ENCODE measurements at regions not wholly inside any gene's neighbourhood (a gene's known extent, or its start where the extent isn't known, plus 50 kb on each side); places are given as distances from the start of the nearest gene placed in this dataset.
A peak's percentile ranks its signal among the peaks of the same experiment; 100 is the strongest.

GRCh38 chr4:15343581-15343980 lies 84.3 kb upstream of the C1QTNF7 start:
- Mint-ChIP-seq H3K4me3 (no peak overlapping the region), H3K4me1 (no peaks in the 10 kb centered on the region), H3K36me3 (no peaks in the 10 kb centered on the region), H3K9me3 (no peaks in the 10 kb centered on the region), H3K27ac (no peak overlapping the region)
- DNase-seq (ENCODE audit: low spot score in 2 of 2) (no peak), ATAC-seq (no peak)

GRCh38 chr4:15344041-15344440 lies 83.8 kb upstream of the C1QTNF7 start:
- H3K4me1 Mint-ChIP-seq, result peaks cover 2% of the 10 kb centered on the region
- no peaks in the 10 kb centered on the region for H3K36me3 Mint-ChIP-seq
- no peak for ATAC-seq
- no peak overlapping the region for H3K4me3 Mint-ChIP-seq
- no peaks in the 10 kb centered on the region for H3K9me3 Mint-ChIP-seq
- H3K27ac Mint-ChIP-seq, result no peak overlapping the region
- DNase-seq (ENCODE audit: low spot score in 2 of 2), result no peak

GRCh38 chr4:15345134-15345533 lies 82.7 kb upstream of the C1QTNF7 start:
- no peak for DNase-seq (ENCODE audit: low spot score in 2 of 2)
- ATAC-seq, result no peak
- Mint-ChIP-seq H3K4me1 (peaks cover 11% of the 10 kb centered on the region), H3K27ac (no peak overlapping the region), H3K36me3 (no peaks in the 10 kb centered on the region), H3K9me3 (no peaks in the 10 kb centered on the region), H3K4me3 (no peak overlapping the region)

- ATAC-seq (no peak), DNase-seq (ENCODE audit: low spot score in 2 of 2) (no peak)
- H3K27ac Mint-ChIP-seq, result no peak overlapping the region
- H3K36me3 Mint-ChIP-seq, result no peaks in the 10 kb centered on the region
- H3K9me3 Mint-ChIP-seq, result no peaks in the 10 kb centered on the region
- no peak overlapping the region for H3K4me3 Mint-ChIP-seq
- H3K4me1 Mint-ChIP-seq, result peaks cover 11% of the 10 kb centered on the region
These were observed 79.6 kb upstream of the C1QTNF7 start for GRCh38 chr4:15348236-15348635.

- Mint-ChIP-seq H3K4me1 (peaks cover 11% of the 10 kb centered on the region), H3K4me3 (no peak overlapping the region), H3K9me3 (no peaks in the 10 kb centered on the region), H3K36me3 (no peaks in the 10 kb centered on the region), H3K27ac (no peak overlapping the region)
- ATAC-seq (no peak), DNase-seq (ENCODE audit: low spot score in 2 of 2) (no peak)
These were observed 79.1 kb upstream of the C1QTNF7 start for GRCh38 chr4:15348695-15349094.

- ATAC-seq (no peak), DNase-seq (ENCODE audit: low spot score in 2 of 2) (no peak)
- Mint-ChIP-seq H3K36me3 (no peaks in the 10 kb centered on the region), H3K27ac (no peak overlapping the region), H3K4me1 (peaks cover 11% of the 10 kb centered on the region), H3K9me3 (no peaks in the 10 kb centered on the region), H3K4me3 (no peak overlapping the region)
These were observed 78.3 kb upstream of the C1QTNF7 start for GRCh38 chr4:15349531-15349935.

GRCh38 chr4:15349965-15350364 lies 77.9 kb upstream of the C1QTNF7 start:
- Mint-ChIP-seq H3K27ac (no peak overlapping the region), H3K4me3 (no peak overlapping the region), H3K9me3 (no peaks in the 10 kb centered on the region), H3K4me1 (peaks cover 11% of the 10 kb centered on the region), H3K36me3 (no peaks in the 10 kb centered on the region)
- DNase-seq (ENCODE audit: low spot score in 2 of 2), result no peak
- no peak for ATAC-seq

- no peak overlapping the region for H3K4me3 Mint-ChIP-seq
- DNase-seq (ENCODE audit: low spot score in 2 of 2), result no peak
- peak; percentile 55 for ATAC-seq
- H3K36me3 Mint-ChIP-seq, result no peaks in the 10 kb centered on the region
- no peak overlapping the region for H3K27ac Mint-ChIP-seq
- H3K9me3 Mint-ChIP-seq, result no peaks in the 10 kb centered on the region
- peaks cover 11% of the 10 kb centered on the region for H3K4me1 Mint-ChIP-seq
These were observed 75.3 kb upstream of the C1QTNF7 start for GRCh38 chr4:15352524-15352923.

GRCh38 chr4:15353207-15353606 lies 74.6 kb upstream of the C1QTNF7 start:
- no peak overlapping the region for H3K4me3 Mint-ChIP-seq
- no peak for ATAC-seq
- H3K27ac Mint-ChIP-seq, result no peak overlapping the region

GRCh38 chr4:15354371-15355297 lies 73.2 kb upstream of the C1QTNF7 start:
- H3K4me3 Mint-ChIP-seq, result no peak overlapping the region
- no peaks in the 10 kb centered on the region for H3K9me3 Mint-ChIP-seq
- DNase-seq (ENCODE audit: low spot score in 2 of 2), result no peak
- H3K27ac Mint-ChIP-seq, result no peak overlapping the region
- H3K36me3 Mint-ChIP-seq, result no peaks in the 10 kb centered on the region
- H3K4me1 Mint-ChIP-seq, result peaks cover 4% of the 10 kb centered on the region
- ATAC-seq, result no peak

More at GRCh38 chr4:15353207-15353606, 74.6 kb upstream of the C1QTNF7 start:
- Mint-ChIP-seq H3K9me3 (no peaks in the 10 kb centered on the region), H3K4me1 (peaks cover 11% of the 10 kb centered on the region), H3K36me3 (no peaks in the 10 kb centered on the region)
- DNase-seq (ENCODE audit: low spot score in 2 of 2), result no peak

- DNase-seq (ENCODE audit: low spot score in 2 of 2), result no peak
- H3K9me3 Mint-ChIP-seq, result no peaks in the 10 kb centered on the region
- no peak overlapping the region for H3K27ac Mint-ChIP-seq
- H3K4me3 Mint-ChIP-seq, result no peak overlapping the region
- no peak for ATAC-seq
- H3K4me1 Mint-ChIP-seq, result no peaks in the 10 kb centered on the region
- no peaks in the 10 kb centered on the region for H3K36me3 Mint-ChIP-seq
These were observed 66.3 kb upstream of the C1QTNF7 start for GRCh38 chr4:15361529-15361928.

- Mint-ChIP-seq H3K27ac (no peak overlapping the region), H3K9me3 (no peaks in the 10 kb centered on the region), H3K4me1 (no peaks in the 10 kb centered on the region), H3K4me3 (no peak overlapping the region), H3K36me3 (no peaks in the 10 kb centered on the region)
- ATAC-seq, result no peak
- DNase-seq (ENCODE audit: low spot score in 2 of 2), result no peak
These were observed 65.3 kb upstream of the C1QTNF7 start for GRCh38 chr4:15362541-15362940.

GRCh38 chr4:15364183-15364582 lies 63.6 kb upstream of the C1QTNF7 start:
- no peak for ATAC-seq
- no peaks in the 10 kb centered on the region for H3K9me3 Mint-ChIP-seq

GRCh38 chr4:15365641-15366040 lies 62.2 kb upstream of the C1QTNF7 start:
- H3K4me1 Mint-ChIP-seq, result no peaks in the 10 kb centered on the region
- H3K27ac Mint-ChIP-seq, result no peak overlapping the region
- H3K9me3 Mint-ChIP-seq, result no peaks in the 10 kb centered on the region
- ATAC-seq, result no peak
- no peaks in the 10 kb centered on the region for H3K36me3 Mint-ChIP-seq
- DNase-seq (ENCODE audit: low spot score in 2 of 2), result no peak
- no peak overlapping the region for H3K4me3 Mint-ChIP-seq

More at GRCh38 chr4:15364183-15364582, 63.6 kb upstream of the C1QTNF7 start:
- no peak overlapping the region for H3K4me3 Mint-ChIP-seq
- H3K36me3 Mint-ChIP-seq, result no peaks in the 10 kb centered on the region
- no peaks in the 10 kb centered on the region for H3K4me1 Mint-ChIP-seq
- no peak for DNase-seq (ENCODE audit: low spot score in 2 of 2)
- H3K27ac Mint-ChIP-seq, result no peak overlapping the region

GRCh38 chr4:15366721-15367120 lies 61.1 kb upstream of the C1QTNF7 start:
- Mint-ChIP-seq H3K4me1 (no peaks in the 10 kb centered on the region), H3K4me3 (no peak overlapping the region), H3K27ac (no peak overlapping the region), H3K9me3 (no peaks in the 10 kb centered on the region), H3K36me3 (no peaks in the 10 kb centered on the region)
- ATAC-seq (no peak), DNase-seq (ENCODE audit: low spot score in 2 of 2) (no peak)

GRCh38 chr4:15368856-15369255 lies 59.0 kb upstream of the C1QTNF7 start:
- no peak for ATAC-seq
- no peaks in the 10 kb centered on the region for H3K4me1 Mint-ChIP-seq
- no peak overlapping the region for H3K27ac Mint-ChIP-seq
- H3K36me3 Mint-ChIP-seq, result no peaks in the 10 kb centered on the region
- DNase-seq (ENCODE audit: low spot score in 2 of 2), result no peak
- no peaks in the 10 kb centered on the region for H3K9me3 Mint-ChIP-seq
- H3K4me3 Mint-ChIP-seq, result no peak overlapping the region

Data from stimulated activated effector memory CD8-positive, alpha-beta T cell treated with anti-CD3 and anti-CD28 coated beads, Interleukin-12 subunit alpha, Interleukin-12 subunit beta, amount 100 ng/mL, for 72 hours (primary cell).